HepG2 (cell line): ENCODE measurements at regions not wholly inside any gene's neighbourhood (a gene's known extent, or its start where the extent isn't known, plus 50 kb on each side); places are given as distances from the start of the nearest gene placed in this dataset.

Experiments
- DMAP1 ChIP-seq: IDR thresholded peaks from 2 replicates; pipeline ENCODE4 v1.6.1; 2016
- EP300 ChIP-seq, 3 experiments: sonication (generic) in 1 of 3; formaldehyde crosslinking in 1 of 3; IDR thresholded peaks; 2 replicates each; pipeline versions ENCODE4 v1.5.1 to v1.6.1; 2011 to 2020; ENCODE audit warnings: low read depth in 2 of 3, low read length in 2 of 3, borderline replicate concordance in 1 of 3, improper control_type of control experiment in 1 of 3, mild to moderate bottlenecking in 1 of 3, missing genetic modification reagents in 1 of 3, moderate library complexity in 1 of 3
- HNF1B ChIP-seq: sonication (generic); formaldehyde crosslinking; IDR thresholded peaks from 2 replicates; pipeline ENCODE4 v1.5.1; 2020; ENCODE audit warnings: mild to moderate bottlenecking, moderate library complexity, missing genetic modification reagents
- MXI1 ChIP-seq: IDR thresholded peaks from 3 replicates; pipeline ENCODE4 v1.6.1; 2012; ENCODE audit warnings: low read depth, low read length, inconsistent platforms, borderline replicate concordance
- NCOA5 ChIP-seq: sonication (generic); formaldehyde crosslinking; IDR thresholded peaks from 2 replicates; pipeline ENCODE4 v1.4.0; 2020; ENCODE audit warnings: missing genetic modification reagents
- NRL ChIP-seq: sonication (generic); formaldehyde crosslinking; IDR thresholded peaks from 2 replicates; pipeline ENCODE4 v1.5.0; 2020; ENCODE audit warnings: missing genetic modification reagents, mild to moderate bottlenecking, moderate library complexity, borderline replicate concordance
- RXRB ChIP-seq: IDR thresholded peaks from 2 replicates; pipeline ENCODE4 v1.6.1; 2016; ENCODE audit warnings: borderline replicate concordance, missing genetic modification reagents, missing compliant biosample characterization
- SMARCC2 ChIP-seq: fragments of 450-650 bp; IDR thresholded peaks from 2 replicates; pipeline ENCODE4 v1.6.1; 2017; ENCODE audit warnings: antibody characterized with exemption, mild to moderate bottlenecking
- SRSF4 ChIP-seq: fragments of 200-400 bp; formaldehyde crosslinking; IDR thresholded peaks from one replicate; pipeline ENCODE4 v1.6.1; 2018; ENCODE audit warnings: mild to moderate bottlenecking, low read depth, low read length, moderate library complexity; ENCODE audit not compliant: poor library complexity, severe bottlenecking
- ZBTB44 ChIP-seq: sonication (generic); formaldehyde crosslinking; IDR thresholded peaks from 2 replicates; pipeline ENCODE4 v1.4.0; 2020; ENCODE audit warnings: missing genetic modification reagents
- ZMAT3 ChIP-seq: sonication (generic); formaldehyde crosslinking; conservative IDR thresholded peaks from 2 replicates; pipeline ENCODE4 v1.7.0; 2021; ENCODE audit warnings: missing genetic modification reagents
- ZNF17 ChIP-seq: sonication (generic); formaldehyde crosslinking; IDR thresholded peaks from 2 replicates; pipeline ENCODE4 v1.5.0; 2020; ENCODE audit warnings: mild to moderate bottlenecking, missing genetic modification reagents
- ZNF256 ChIP-seq: sonication (generic); formaldehyde crosslinking; conservative IDR thresholded peaks from 2 replicates; pipeline ENCODE4 v1.4.0; 2020; ENCODE audit warnings: missing genetic modification reagents
- ZNF350 ChIP-seq: sonication (generic); formaldehyde crosslinking; IDR thresholded peaks from 2 replicates; pipeline ENCODE4 v1.4.0; 2020; ENCODE audit warnings: mild to moderate bottlenecking, low read depth, missing genetic modification reagents, borderline replicate concordance
- ZNF441 ChIP-seq: sonication (generic); formaldehyde crosslinking; IDR thresholded peaks from 2 replicates; pipeline ENCODE4 v1.7.0; 2021; ENCODE audit warnings: missing genetic modification reagents, borderline replicate concordance
- ZNF558 ChIP-seq: sonication (generic); formaldehyde crosslinking; IDR thresholded peaks from 2 replicates; pipeline ENCODE4 v1.9.0; 2022; ENCODE audit warnings: mild to moderate bottlenecking, missing genetic modification reagents, borderline replicate concordance
- ZNF589 ChIP-seq: sonication (generic); formaldehyde crosslinking; conservative IDR thresholded peaks from 2 replicates; pipeline ENCODE4 v1.8.0; 2022; ENCODE audit warnings: mild to moderate bottlenecking, moderate library complexity, missing genetic modification reagents
- TF ChIP-seq, protein P1 (sequence below): sonication (generic); formaldehyde crosslinking; IDR thresholded peaks from 2 replicates; pipeline ENCODE4 v1.5.1; 2020; ENCODE audit warnings: missing genetic modification reagents, mild to moderate bottlenecking, borderline replicate concordance
- TF ChIP-seq, protein P2 (sequence below): IDR thresholded peaks from 2 replicates; pipeline ENCODE4 v1.6.1; 2016; ENCODE audit warnings: missing compliant biosample characterization, missing genetic modification reagents, borderline replicate concordance

- TF ChIP-seq HNF1B (CRISPR knock-in tag): peak; percentile 99
- TF ChIP-seq NCOA5: no peak
- TF ChIP-seq NRL (CRISPR knock-in tag): no peak
- TF ChIP-seq EP300 (IDR thresholded peaks at IDR 0.05; ENCODE audit: low read depth in 2 of 2, low read length in 2 of 2): peak; percentile 34 to 99; a peak in 2 of 4 replicates
- peak; percentile 98 for TF ChIP-seq EP300 (CRISPR knock-in tag; IDR thresholded peaks at IDR 0.05; ENCODE audit: borderline replicate concordance)
- peak; percentile 69; the same call in 1 of the 2 replicates for TF ChIP-seq ZNF441 (CRISPR knock-in tag)
- TF ChIP-seq ZBTB44: 0 out of 2 replicates have a peak, but pooled peaks have one; percentile 88
- peak; percentile 83 for TF ChIP-seq DMAP1 (CRISPR knock-in tag)
- TF ChIP-seq ZNF256 (CRISPR knock-in tag): peak; percentile 81; the same call in 1 of the 2 replicates
- TF ChIP-seq RXRB (CRISPR knock-in tag): peak; percentile 98
- TF ChIP-seq ZNF589 (CRISPR knock-in tag): 0 out of 2 replicates have a peak, but pooled peaks have one; percentile 81
- TF ChIP-seq SMARCC2: peak; percentile 95; the same call in 1 of the 2 replicates
- no peak for TF ChIP-seq ZNF17 (CRISPR knock-in tag)
- TF ChIP-seq, protein P1, sequence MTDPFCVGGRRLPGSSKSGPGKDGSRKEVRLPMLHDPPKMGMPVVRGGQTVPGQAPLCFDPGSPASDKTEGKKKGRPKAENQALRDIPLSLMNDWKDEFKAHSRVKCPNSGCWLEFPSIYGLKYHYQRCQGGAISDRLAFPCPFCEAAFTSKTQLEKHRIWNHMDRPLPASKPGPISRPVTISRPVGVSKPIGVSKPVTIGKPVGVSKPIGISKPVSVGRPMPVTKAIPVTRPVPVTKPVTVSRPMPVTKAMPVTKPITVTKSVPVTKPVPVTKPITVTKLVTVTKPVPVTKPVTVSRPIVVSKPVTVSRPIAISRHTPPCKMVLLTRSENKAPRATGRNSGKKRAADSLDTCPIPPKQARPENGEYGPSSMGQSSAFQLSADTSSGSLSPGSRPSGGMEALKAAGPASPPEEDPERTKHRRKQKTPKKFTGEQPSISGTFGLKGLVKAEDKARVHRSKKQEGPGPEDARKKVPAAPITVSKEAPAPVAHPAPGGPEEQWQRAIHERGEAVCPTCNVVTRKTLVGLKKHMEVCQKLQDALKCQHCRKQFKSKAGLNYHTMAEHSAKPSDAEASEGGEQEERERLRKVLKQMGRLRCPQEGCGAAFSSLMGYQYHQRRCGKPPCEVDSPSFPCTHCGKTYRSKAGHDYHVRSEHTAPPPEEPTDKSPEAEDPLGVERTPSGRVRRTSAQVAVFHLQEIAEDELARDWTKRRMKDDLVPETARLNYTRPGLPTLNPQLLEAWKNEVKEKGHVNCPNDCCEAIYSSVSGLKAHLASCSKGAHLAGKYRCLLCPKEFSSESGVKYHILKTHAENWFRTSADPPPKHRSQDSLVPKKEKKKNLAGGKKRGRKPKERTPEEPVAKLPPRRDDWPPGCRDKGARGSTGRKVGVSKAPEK (CRISPR knock-in tag): peak; percentile 97
- no peak for TF ChIP-seq SRSF4
- TF ChIP-seq ZMAT3: no peak
- peak; percentile 66; the same call in 1 of the 2 replicates for TF ChIP-seq ZNF558 (CRISPR knock-in tag)
- TF ChIP-seq, protein P2, sequence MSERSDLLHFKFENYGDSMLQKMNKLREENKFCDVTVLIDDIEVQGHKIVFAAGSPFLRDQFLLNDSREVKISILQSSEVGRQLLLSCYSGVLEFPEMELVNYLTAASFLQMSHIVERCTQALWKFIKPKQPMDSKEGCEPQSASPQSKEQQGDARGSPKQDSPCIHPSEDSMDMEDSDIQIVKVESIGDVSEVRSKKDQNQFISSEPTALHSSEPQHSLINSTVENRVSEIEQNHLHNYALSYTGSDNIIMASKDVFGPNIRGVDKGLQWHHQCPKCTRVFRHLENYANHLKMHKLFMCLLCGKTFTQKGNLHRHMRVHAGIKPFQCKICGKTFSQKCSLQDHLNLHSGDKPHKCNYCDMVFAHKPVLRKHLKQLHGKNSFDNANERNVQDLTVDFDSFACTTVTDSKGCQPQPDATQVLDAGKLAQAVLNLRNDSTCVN: peak; percentile 95
- no peak; the same call in 2 of the 3 replicates for TF ChIP-seq MXI1
- TF ChIP-seq ZNF350 (CRISPR knock-in tag): no peak
Observed at GRCh38 chr6:63391203-63391970, 71.6 kb upstream of the LGSN start (continued).
